HUES48 (cell line): ENCODE measurements at regions not wholly inside any gene's neighbourhood (a gene's known extent, or its start where the extent isn't known, plus 50 kb on each side); places are given as distances from the start of the nearest gene placed in this dataset.

ENCODE experiments used
- H3K27ac ChIP-seq: one replicate; pipeline ENCODE4 v1.7.0; 2013; ENCODE audit warnings: low read depth, low read length, inconsistent platforms
- H3K27me3 ChIP-seq: 2 replicates; pipeline ENCODE4 v1.6.1; 2013; ENCODE audit warnings: mild to moderate bottlenecking, low read length; ENCODE audit not compliant: control insufficient read depth, insufficient read depth
- H3K36me3 ChIP-seq: 2 replicates; pipeline ENCODE4 v1.6.1; 2013; ENCODE audit warnings: low read length; ENCODE audit not compliant: control insufficient read depth, insufficient read depth
- H3K4me1 ChIP-seq: 2 replicates; pipeline ENCODE4 v1.6.1; 2013; ENCODE audit warnings: mild to moderate bottlenecking, low read length; ENCODE audit not compliant: control insufficient read depth, insufficient read depth
- H3K4me3 ChIP-seq: 2 replicates; pipeline ENCODE4 v1.5.1; 2013; ENCODE audit warnings: mild to moderate bottlenecking, low read depth, low read length
- H3K9ac ChIP-seq: 2 replicates; pipeline ENCODE4 v1.6.1; 2013; ENCODE audit warnings: mild to moderate bottlenecking, low read depth, low read length, moderate library complexity
- H3K9me3 ChIP-seq: 2 replicates; pipeline ENCODE4 v1.6.1; 2013; ENCODE audit warnings: low read length; ENCODE audit not compliant: control insufficient read depth, insufficient read depth

- no peaks in the 10 kb centered on the region for H3K36me3 ChIP-seq
- no peaks in the 10 kb centered on the region for H3K4me1 ChIP-seq
- no peak overlapping the region for H3K27ac ChIP-seq
- H3K9ac ChIP-seq: no peak overlapping the region
- no peak overlapping the region for H3K4me3 ChIP-seq
- no peaks in the 10 kb centered on the region for H3K9me3 ChIP-seq
- no peaks in the 10 kb centered on the region for H3K27me3 ChIP-seq
These were observed 608.4 kb upstream of the KCND2 start for GRCh38 chr7:119664601-119665000.

- Histone ChIP-seq H3K4me1 (no peaks in the 10 kb centered on the region), H3K9me3 (no peaks in the 10 kb centered on the region), H3K4me3 (no peak overlapping the region), H3K9ac (no peak overlapping the region), H3K36me3 (no peaks in the 10 kb centered on the region), H3K27me3 (no peaks in the 10 kb centered on the region), H3K27ac (no peak overlapping the region)
These were observed 607.2 kb upstream of the KCND2 start for GRCh38 chr7:119665796-119666195.

GRCh38 chr7:119681336-119681735 is 591.6 kb upstream of the KCND2 start:
- no peaks in the 10 kb centered on the region for H3K4me1 ChIP-seq
- no peak overlapping the region for H3K4me3 ChIP-seq
- H3K36me3 ChIP-seq: no peaks in the 10 kb centered on the region

GRCh38 chr7:119684763-119685162 is 588.2 kb upstream of the KCND2 start:
- Histone ChIP-seq H3K36me3 (no peaks in the 10 kb centered on the region), H3K27ac (no peak overlapping the region), H3K9ac (no peak overlapping the region), H3K4me3 (no peak overlapping the region), H3K4me1 (no peaks in the 10 kb centered on the region), H3K27me3 (no peaks in the 10 kb centered on the region), H3K9me3 (no peaks in the 10 kb centered on the region)

More at GRCh38 chr7:119681336-119681735, 591.6 kb upstream of the KCND2 start:
- Histone ChIP-seq H3K9ac (no peak overlapping the region), H3K27ac (no peak overlapping the region), H3K9me3 (no peaks in the 10 kb centered on the region), H3K27me3 (no peaks in the 10 kb centered on the region)

- no peaks in the 10 kb centered on the region for H3K9me3 ChIP-seq
- H3K4me3 ChIP-seq: no peak overlapping the region
- no peaks in the 10 kb centered on the region for H3K4me1 ChIP-seq
- no peaks in the 10 kb centered on the region for H3K36me3 ChIP-seq
- H3K27ac ChIP-seq: no peak overlapping the region
- H3K9ac ChIP-seq: no peak overlapping the region
- no peaks in the 10 kb centered on the region for H3K27me3 ChIP-seq
These were observed 587.1 kb upstream of the KCND2 start for GRCh38 chr7:119685906-119686305.

GRCh38 chr7:119688831-119689230 is 584.1 kb upstream of the KCND2 start:
- H3K27ac ChIP-seq: no peak overlapping the region
- no peaks in the 10 kb centered on the region for H3K4me1 ChIP-seq
- no peak overlapping the region for H3K4me3 ChIP-seq
- H3K9me3 ChIP-seq: no peaks in the 10 kb centered on the region
- H3K36me3 ChIP-seq: no peaks in the 10 kb centered on the region
- H3K27me3 ChIP-seq: no peaks in the 10 kb centered on the region
- H3K9ac ChIP-seq: no peak overlapping the region

GRCh38 chr7:119692541-119692940 is 580.4 kb upstream of the KCND2 start:
- Histone ChIP-seq H3K27me3 (no peaks in the 10 kb centered on the region), H3K36me3 (no peaks in the 10 kb centered on the region), H3K9me3 (peaks cover 5% of the 10 kb centered on the region; the same call in 1 of the 2 replicates), H3K4me1 (no peaks in the 10 kb centered on the region), H3K27ac (no peak overlapping the region), H3K9ac (no peak overlapping the region), H3K4me3 (no peak overlapping the region)

GRCh38 chr7:119694506-119694905 is 578.5 kb upstream of the KCND2 start:
- no peak overlapping the region for H3K27ac ChIP-seq
- H3K4me3 ChIP-seq: no peak overlapping the region
- peaks cover 5% of the 10 kb centered on the region; the same call in 1 of the 2 replicates for H3K9me3 ChIP-seq
- H3K4me1 ChIP-seq: no peaks in the 10 kb centered on the region
- no peaks in the 10 kb centered on the region for H3K27me3 ChIP-seq
- no peak overlapping the region for H3K9ac ChIP-seq
- H3K36me3 ChIP-seq: no peaks in the 10 kb centered on the region

- Histone ChIP-seq H3K27me3 (no peaks in the 10 kb centered on the region), H3K4me3 (no peak overlapping the region), H3K9ac (no peak overlapping the region)
These were observed 576.6 kb upstream of the KCND2 start for GRCh38 chr7:119696336-119696735.

GRCh38 chr7:119703895-119704294 is 569.1 kb upstream of the KCND2 start:
- no peaks in the 10 kb centered on the region for H3K4me1 ChIP-seq

More at GRCh38 chr7:119696336-119696735, 576.6 kb upstream of the KCND2 start:
- no peaks in the 10 kb centered on the region for H3K4me1 ChIP-seq
- no peak overlapping the region for H3K27ac ChIP-seq
- no peaks in the 10 kb centered on the region for H3K36me3 ChIP-seq
- peaks cover 5% of the 10 kb centered on the region; the same call in 1 of the 2 replicates for H3K9me3 ChIP-seq

GRCh38 chr7:119706608-119707007 is 566.4 kb upstream of the KCND2 start:
- Histone ChIP-seq H3K27ac (no peak overlapping the region), H3K4me3 (no peak overlapping the region), H3K27me3 (no peaks in the 10 kb centered on the region), H3K9me3 (no peaks in the 10 kb centered on the region), H3K9ac (no peak overlapping the region), H3K4me1 (no peaks in the 10 kb centered on the region), H3K36me3 (no peaks in the 10 kb centered on the region)

More at GRCh38 chr7:119703895-119704294, 569.1 kb upstream of the KCND2 start:
- no peaks in the 10 kb centered on the region for H3K9me3 ChIP-seq
- no peak overlapping the region for H3K4me3 ChIP-seq
- H3K27me3 ChIP-seq: no peaks in the 10 kb centered on the region
- H3K27ac ChIP-seq: no peak overlapping the region
- H3K36me3 ChIP-seq: no peaks in the 10 kb centered on the region
- H3K9ac ChIP-seq: no peak overlapping the region

GRCh38 chr7:119708891-119709290 is 564.1 kb upstream of the KCND2 start:
- H3K9me3 ChIP-seq: no peaks in the 10 kb centered on the region
- H3K27ac ChIP-seq: no peak overlapping the region
- H3K36me3 ChIP-seq: no peaks in the 10 kb centered on the region
- no peaks in the 10 kb centered on the region for H3K4me1 ChIP-seq
- no peak overlapping the region for H3K4me3 ChIP-seq
- H3K9ac ChIP-seq: no peak overlapping the region
- no peaks in the 10 kb centered on the region for H3K27me3 ChIP-seq
